Transverse colon (tissue), 4 donors: ENCODE measurements at regions not wholly inside any gene's neighbourhood (a gene's known extent, or its start where the extent isn't known, plus 50 kb on each side); places are given as distances from the start of the nearest gene placed in this dataset.

ENCODE experiments used
- DNase-seq: peaks from one replicate; pipeline ENCODE4 v3.0.0-alpha.2; 2019
- H3K27ac ChIP-seq, 4 donors: fragments of 200-600 bp; sonication (generic); 2 replicates each; pipeline ENCODE4 v1.5.1; 2016 to 2018; ENCODE audit warnings: inconsistent platforms in 4 of 4
- H3K27me3 ChIP-seq: fragments of 200-600 bp; sonication (generic); 2 replicates; pipeline ENCODE4 v1.5.1; 2017; ENCODE audit warnings: inconsistent platforms
- H3K36me3 ChIP-seq, 4 donors: fragments of 200-600 bp; sonication (generic); 2 replicates each; pipeline ENCODE4 v1.5.1; 2017 to 2019; ENCODE audit warnings: inconsistent platforms in 4 of 4
- H3K4me1 ChIP-seq, 4 donors: fragments of 200-600 bp; sonication (generic); 2 replicates each; pipeline ENCODE4 v1.5.1; 2017 to 2020; ENCODE audit warnings: inconsistent platforms in 4 of 4
- H3K4me3 ChIP-seq, 4 donors: fragments of 200-600 bp; sonication (generic); 1 replicate in 1 of 4; 2 replicates in 3 of 4; pipeline versions ENCODE4 v1.5.1 to v1.6.1; 2017 to 2019; ENCODE audit warnings: inconsistent platforms in 4 of 4
- H3K9me3 ChIP-seq, 2 donors: fragments of 200-600 bp; sonication (generic); 2 replicates each; pipeline ENCODE4 v1.5.1; 2017 to 2019; ENCODE audit warnings: inconsistent platforms in 2 of 2
- EP300 ChIP-seq: sonication (generic); formaldehyde crosslinking; IDR thresholded peaks from one replicate; pipeline ENCODE4 v1.6.1; 2017; ENCODE audit warnings: antibody characterized with exemption, low read depth
- POLR2A ChIP-seq: fragments of 450-650 bp; IDR thresholded peaks from one replicate; pipeline ENCODE4 v1.6.1; 2016; ENCODE audit warnings: antibody characterized with exemption, mild to moderate bottlenecking, moderate library complexity
- POLR2AphosphoS5 ChIP-seq, 3 donors: sonication (generic); formaldehyde crosslinking; IDR thresholded peaks; one replicate each; pipeline ENCODE4 v1.6.1; 2016; ENCODE audit warnings: antibody characterized with exemption in 3 of 3
- WGBS, 2 donors: methylation state at CpG; one replicate each; pipeline ENCODE4 v1.1.5; 2018; ENCODE audit warnings: low coverage in 1 of 2; 5-methylcytosine and 5-hydroxymethylcytosine counted together
- in situ Hi-C, 4 donors: fragments of 200-750 bp; cut with MboI; loops; one replicate each; pipeline versions ENCODE4 v1.15.0 to v1.15.1; 2017; ENCODE audit warnings: low sequenced_read_pairs in 3 of 4, low pct_ligation_motif_present in 1 of 4, low pct_unique_long_range_greater_than_20kb in 1 of 4
- intact Hi-C: fragments of 100-400 bp; cut with DNase I; formaldehyde crosslinking; loops from one replicate; pipeline ENCODE4 v1.15.1; 2023; ENCODE audit warnings: low total_unique reads
- TF ChIP-seq, protein P1 (sequence below), 5 experiments: fragments of 200-600 bp in 3 of 5; fragments of 450-650 bp in 2 of 5; sonication (generic) in 3 of 5; IDR thresholded peaks; 1 replicate in 2 of 5; 2 replicates in 3 of 5; pipeline ENCODE4 v1.5.1; 2016 to 2017; ENCODE audit warnings: antibody characterized with exemption in 5 of 5, inconsistent platforms in 3 of 5, mild to moderate bottlenecking in 2 of 5, moderate library complexity in 1 of 5

DNA sequence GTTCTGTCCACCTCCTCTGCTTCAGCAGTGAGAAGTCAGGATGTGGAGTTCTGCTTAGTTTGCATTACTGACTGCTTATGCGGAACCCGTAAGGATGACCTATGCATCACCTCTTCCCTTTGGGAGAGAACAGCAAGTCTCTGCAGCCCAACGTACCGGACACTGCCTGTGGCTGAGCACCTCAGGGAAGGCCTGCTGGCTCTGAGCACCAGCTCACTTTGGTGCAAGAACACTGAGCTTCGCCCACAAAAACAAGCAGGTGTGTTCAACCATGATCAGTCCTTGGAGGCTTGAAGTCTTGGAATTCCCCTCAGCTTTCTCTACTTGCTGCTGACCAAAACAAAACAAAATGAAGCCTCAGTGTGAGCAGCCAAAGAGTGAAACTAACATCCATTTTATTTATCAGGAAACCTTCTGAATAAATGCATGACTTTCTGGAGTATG lies 52.7 kb upstream of the NCK2 start:
- no peak for DNase-seq
- Histone ChIP-seq H3K27me3 (no peaks in the 10 kb centered on the region), H3K4me3 (no peak overlapping the region), H3K9me3 (no peaks in the 10 kb centered on the region), H3K36me3 (no peaks in the 10 kb centered on the region), H3K4me1 (no peaks in the 10 kb centered on the region), H3K27ac (no peak overlapping the region)
- TF ChIP-seq POLR2A (no peak), POLR2AphosphoS5 (IDR thresholded peaks at IDR 0.05) (no peak), EP300 (no peak)
- TF ChIP-seq, protein P1, sequence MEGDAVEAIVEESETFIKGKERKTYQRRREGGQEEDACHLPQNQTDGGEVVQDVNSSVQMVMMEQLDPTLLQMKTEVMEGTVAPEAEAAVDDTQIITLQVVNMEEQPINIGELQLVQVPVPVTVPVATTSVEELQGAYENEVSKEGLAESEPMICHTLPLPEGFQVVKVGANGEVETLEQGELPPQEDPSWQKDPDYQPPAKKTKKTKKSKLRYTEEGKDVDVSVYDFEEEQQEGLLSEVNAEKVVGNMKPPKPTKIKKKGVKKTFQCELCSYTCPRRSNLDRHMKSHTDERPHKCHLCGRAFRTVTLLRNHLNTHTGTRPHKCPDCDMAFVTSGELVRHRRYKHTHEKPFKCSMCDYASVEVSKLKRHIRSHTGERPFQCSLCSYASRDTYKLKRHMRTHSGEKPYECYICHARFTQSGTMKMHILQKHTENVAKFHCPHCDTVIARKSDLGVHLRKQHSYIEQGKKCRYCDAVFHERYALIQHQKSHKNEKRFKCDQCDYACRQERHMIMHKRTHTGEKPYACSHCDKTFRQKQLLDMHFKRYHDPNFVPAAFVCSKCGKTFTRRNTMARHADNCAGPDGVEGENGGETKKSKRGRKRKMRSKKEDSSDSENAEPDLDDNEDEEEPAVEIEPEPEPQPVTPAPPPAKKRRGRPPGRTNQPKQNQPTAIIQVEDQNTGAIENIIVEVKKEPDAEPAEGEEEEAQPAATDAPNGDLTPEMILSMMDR (IDR thresholded peaks at IDR 0.05) = no peak
- WGBS, 2 donors = 82% methylated on average over 5 of the region's 5 CpGs; no CpG with 5 or more reads in 1 of the 2 donors
- intact Hi-C loops = no loop called here
- in situ Hi-C loops = no loop called here

DNA sequence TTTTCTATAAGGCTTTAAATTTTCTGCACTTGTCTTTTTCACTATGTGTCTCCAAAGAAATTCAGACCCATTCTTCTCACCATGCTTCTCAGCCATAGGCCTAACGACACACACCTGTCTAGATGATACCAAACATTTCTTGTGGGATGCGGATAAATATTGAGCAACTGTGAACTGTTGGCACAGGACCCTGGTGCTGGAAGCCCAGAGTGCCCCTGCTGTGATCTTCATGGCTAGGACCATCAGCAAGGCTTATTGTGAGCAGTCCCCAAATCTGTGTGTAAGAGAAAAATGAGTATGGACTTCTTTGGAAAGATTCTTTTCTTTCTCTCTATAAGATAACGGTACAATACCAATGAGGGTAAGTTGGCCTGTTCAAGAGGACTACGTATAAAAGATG lies 54.1 kb upstream of the NCK2 start:
- WGBS, 2 donors = 95 to 100% methylated on average over 4 of the region's 4 CpGs
- no peak overlapping the region for H3K27ac ChIP-seq
- no peaks in the 10 kb centered on the region for H3K27me3 ChIP-seq
- no peak for TF ChIP-seq POLR2AphosphoS5 (IDR thresholded peaks at IDR 0.05)
- TF ChIP-seq POLR2A = no peak
- TF ChIP-seq EP300 = no peak
- TF ChIP-seq, protein P1 (IDR thresholded peaks at IDR 0.05) = no peak
- no peak for DNase-seq
- H3K4me1 ChIP-seq = no peaks in the 10 kb centered on the region
- no peak overlapping the region for H3K4me3 ChIP-seq
- H3K36me3 ChIP-seq = no peaks in the 10 kb centered on the region
- intact Hi-C loops (no loop called here), in situ Hi-C loops (no loop called here)
- no peaks in the 10 kb centered on the region for H3K9me3 ChIP-seq

DNA sequence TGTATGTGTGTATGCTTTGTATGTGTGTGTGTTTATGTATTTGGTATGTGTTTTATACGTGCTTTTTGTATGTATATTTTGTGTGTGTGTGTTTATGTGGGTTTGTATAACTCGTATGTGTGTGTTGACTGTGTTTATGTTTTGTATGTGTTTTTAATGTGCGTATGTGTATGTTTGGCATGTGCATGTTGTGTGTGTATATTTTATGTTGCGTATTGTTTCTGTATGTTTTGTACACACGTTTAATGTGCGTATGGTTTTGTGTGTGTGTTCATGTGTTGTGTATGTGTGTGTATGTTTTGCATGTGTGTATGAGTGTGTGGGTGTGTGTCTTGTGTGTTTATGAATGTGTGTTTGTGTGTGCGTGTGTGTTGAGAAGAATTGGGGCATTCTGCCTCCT lies 55.2 kb upstream of the NCK2 start:
- DNase-seq = no peak
- Histone ChIP-seq H3K27ac (no peak overlapping the region), H3K4me3 (no peak overlapping the region), H3K36me3 (no peaks in the 10 kb centered on the region), H3K4me1 (no peaks in the 10 kb centered on the region), H3K9me3 (no peaks in the 10 kb centered on the region), H3K27me3 (no peaks in the 10 kb centered on the region)
- intact Hi-C loops = no loop called here
- TF ChIP-seq, protein P1 (IDR thresholded peaks at IDR 0.05) = no peak
- TF ChIP-seq POLR2A = no peak
- TF ChIP-seq EP300 = no peak
- TF ChIP-seq POLR2AphosphoS5 (IDR thresholded peaks at IDR 0.05) = no peak
- WGBS, 2 donors = 84 to 85% methylated on average over 7 of the region's 7 CpGs
- in situ Hi-C loops = no loop called here

DNA sequence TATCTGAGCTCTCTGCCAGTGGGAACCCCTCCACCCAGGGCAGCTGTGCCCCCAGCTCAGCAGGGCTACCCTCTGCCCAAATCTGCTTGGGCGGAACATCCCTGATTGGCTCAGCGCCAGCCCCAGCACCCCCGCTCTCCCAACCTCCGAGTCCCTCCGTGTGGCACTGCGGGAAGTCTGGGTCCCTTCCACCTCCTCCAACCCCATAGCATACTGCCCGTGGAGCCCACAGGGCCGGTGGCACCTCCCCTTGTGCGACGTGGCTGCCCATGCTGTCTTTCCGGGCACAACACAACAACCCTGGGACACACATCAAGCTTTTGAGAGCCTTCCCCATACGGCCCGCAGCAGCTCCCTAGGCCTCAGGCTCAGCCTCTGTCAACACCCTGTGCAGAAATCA lies 55.8 kb upstream of the NCK2 start:
- no peak for DNase-seq
- H3K27ac ChIP-seq = no peak overlapping the region
- WGBS, 2 donors = 90% methylated on average over 13 of the region's 13 CpGs; no CpG with 5 or more reads in 1 of the 2 donors
- no peaks in the 10 kb centered on the region for H3K36me3 ChIP-seq
- TF ChIP-seq, protein P1 (IDR thresholded peaks at IDR 0.05) = no peak
- no peak for TF ChIP-seq POLR2AphosphoS5 (IDR thresholded peaks at IDR 0.05)
- no peak for TF ChIP-seq POLR2A
- no peak for TF ChIP-seq EP300
- intact Hi-C loops (no loop called here), in situ Hi-C loops (no loop called here)
- no peaks in the 10 kb centered on the region for H3K27me3 ChIP-seq
- H3K9me3 ChIP-seq = no peaks in the 10 kb centered on the region
- no peak overlapping the region for H3K4me3 ChIP-seq
- H3K4me1 ChIP-seq = no peaks in the 10 kb centered on the region
